ENCODE measurements at regions not wholly inside any gene's neighbourhood (a gene's known extent, or its start where the extent isn't known, plus 50 kb on each side); places are given as distances from the start of the nearest gene placed in this dataset.
"Not testable (repeated sequence)": the region's sequence is repeated elsewhere in the genome, so short reads cannot be mapped to it uniquely, and the experiment has no call there.

DNA sequence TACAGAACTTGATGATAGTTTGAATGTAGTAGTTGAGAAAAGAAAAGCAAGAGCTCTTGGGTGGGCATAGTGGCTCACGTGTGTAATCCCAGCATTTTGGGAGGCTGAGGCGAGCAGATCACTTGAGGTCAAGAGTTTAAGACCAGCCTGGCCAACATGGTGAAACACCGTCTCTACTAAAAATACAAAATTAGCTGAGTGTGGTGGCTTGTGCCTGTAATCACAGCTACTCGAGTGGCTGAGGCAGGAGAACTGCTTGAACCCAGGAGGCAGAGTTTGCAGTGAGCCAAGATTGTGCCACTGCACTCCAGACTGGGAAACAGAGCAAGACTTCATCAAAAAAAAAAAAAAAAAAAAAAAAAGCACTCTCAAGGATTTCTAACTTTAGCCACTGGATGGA is 900.2 kb upstream of the WWC1 start:
- not testable (repeated sequence) for TF ChIP-seq EZH2 (IDR thresholded peaks at IDR 0.05; ENCODE audit: low read length); CTCF (optimal IDR thresholded peaks at IDR 0.05 in 1 of 3, IDR thresholded peaks at IDR 0.05 in 1 of 3, conservative IDR thresholded peaks at IDR 0.05 in 1 of 3; ENCODE audit: extremely low read depth in 1 of 3, insufficient read depth in 2 of 3, low read length in 3 of 3)

Data from keratinocyte (primary cell).